GOT3 (cell line): ENCODE measurements at regions not wholly inside any gene's neighbourhood (a gene's known extent, or its start where the extent isn't known, plus 50 kb on each side); places are given as distances from the start of the nearest gene placed in this dataset.
"Not testable (repeated sequence)": the region's sequence is repeated elsewhere in the genome, so short reads cannot be mapped to it uniquely, and the experiment has no call there.

Source experiments
- DNase-seq: peaks from one replicate; lab custom pipeline; 2025; ENCODE audit warnings: mixed read lengths; lab: John Stamatoyannopoulos, UW

GRCh38 chr10:6737080-6737641 is 157.1 kb upstream of the PRKCQ start:
- DNase-seq = no peak

GRCh38 chr10:6734286-6734685 is 154.2 kb upstream of the PRKCQ start:
- DNase-seq = no peak

DNA sequence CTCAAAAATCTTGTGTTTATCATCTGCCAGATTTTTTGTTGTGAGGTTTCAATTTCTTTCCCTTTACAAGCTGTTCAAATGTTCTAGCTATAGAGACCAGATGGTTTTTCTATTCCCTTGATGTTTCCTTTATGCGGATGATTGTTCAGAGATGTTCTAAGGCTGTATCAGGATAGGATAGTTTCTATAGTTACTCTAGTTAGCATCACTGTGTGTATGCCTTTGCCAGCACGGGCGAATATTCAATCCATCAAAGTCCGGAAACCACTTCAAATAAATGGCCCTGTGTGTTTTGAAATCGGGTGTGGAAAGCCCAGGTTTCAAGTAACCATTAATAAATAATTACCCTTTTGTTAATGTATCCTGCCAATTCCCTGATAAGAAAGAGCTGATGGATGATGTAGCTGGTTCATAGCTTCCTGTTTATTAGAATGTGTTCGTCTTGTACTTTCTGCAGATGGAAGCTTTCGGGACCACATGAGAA is 149.8 kb upstream of the PRKCQ start:
- no peak for DNase-seq

DNA sequence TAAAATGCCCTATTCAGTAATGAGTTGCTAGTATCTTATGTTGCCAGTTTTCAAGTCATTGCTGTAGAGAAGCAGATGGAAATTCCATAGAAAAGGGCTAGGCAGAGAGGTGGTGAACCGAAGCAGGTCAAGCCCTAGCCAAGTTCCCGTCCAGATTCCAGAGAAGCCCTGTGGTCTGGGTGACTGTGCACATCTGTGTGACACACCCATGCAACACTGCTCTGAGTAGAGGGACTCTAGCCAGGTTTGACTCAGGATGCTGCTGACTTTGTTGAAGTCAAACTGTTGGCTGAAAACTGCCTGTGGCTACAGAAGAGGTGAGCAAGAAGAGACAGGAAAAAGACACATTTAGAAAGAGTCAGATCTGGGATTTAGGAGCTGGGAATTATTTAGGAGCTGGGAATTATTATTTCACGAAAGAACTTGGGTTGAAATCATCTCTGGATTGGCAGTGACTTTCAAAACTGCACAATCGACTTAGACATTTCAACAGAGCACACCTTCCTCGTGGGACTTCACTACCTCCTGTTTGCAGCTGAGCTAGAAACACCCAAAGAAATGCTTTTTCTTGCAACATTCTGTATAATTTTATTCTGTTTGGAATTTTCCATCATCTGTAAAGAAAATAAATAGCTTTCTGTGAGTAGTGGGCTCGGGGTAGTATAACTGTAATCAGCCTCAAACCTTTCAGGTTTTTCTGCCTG is 149.1 kb upstream of the PRKCQ start:
- DNase-seq = no peak

GRCh38 chr10:6726924-6727323 is 146.8 kb upstream of the PRKCQ start:
- no peak for DNase-seq

GRCh38 chr10:6722616-6723004 is 142.5 kb upstream of the PRKCQ start:
- DNase-seq = no peak

- DNase-seq = no peak
Observed at GRCh38 chr10:6721964-6722615, 142.0 kb upstream of the PRKCQ start.

- DNase-seq = no peak
Observed at GRCh38 chr10:6721480-6721879, 141.4 kb upstream of the PRKCQ start.

DNA sequence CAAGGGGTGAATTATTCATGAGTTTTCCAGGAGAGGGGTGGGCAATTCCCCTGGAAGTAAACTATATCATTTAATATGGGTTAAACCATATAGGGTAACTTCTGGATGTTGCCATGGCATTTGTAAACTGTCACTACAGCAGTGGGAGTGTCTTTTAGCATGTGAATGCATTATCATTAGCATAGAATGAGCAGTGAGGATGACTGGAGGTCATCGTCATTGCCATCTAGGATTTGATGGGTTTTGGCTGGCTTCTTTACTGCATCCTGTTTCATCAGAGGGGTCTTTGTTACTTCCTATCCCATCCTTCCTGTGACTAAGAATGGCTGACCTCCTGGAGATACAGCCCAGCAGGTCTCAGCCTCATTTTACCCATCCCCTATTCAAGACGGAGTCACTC is 139.5 kb upstream of the PRKCQ start:
- DNase-seq = no peak

GRCh38 chr10:6718550-6718949 is 138.5 kb upstream of the PRKCQ start:
- DNase-seq = no peak

DNA sequence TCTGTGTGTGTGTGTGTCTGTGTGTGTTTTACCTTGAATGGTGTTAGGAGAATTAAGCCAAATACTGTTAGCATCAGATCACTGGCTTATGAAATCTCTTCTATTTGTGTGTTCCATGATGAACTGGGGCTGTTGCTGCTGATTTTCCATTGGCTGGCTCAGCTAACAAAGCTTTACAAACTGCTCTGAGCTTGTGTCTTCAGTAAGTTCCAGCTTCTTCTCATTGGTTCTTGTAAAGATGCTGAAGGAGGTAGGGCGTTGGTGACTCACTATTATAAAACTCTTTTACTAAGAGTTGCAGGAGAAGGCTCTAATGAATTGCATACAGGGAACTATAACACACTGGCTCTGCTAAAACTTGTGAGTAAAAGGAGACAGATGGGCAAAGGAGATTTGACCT is 136.4 kb upstream of the PRKCQ start:
- no peak for DNase-seq

- DNase-seq = no peak
Observed at GRCh38 chr10:6713716-6714115, 133.6 kb upstream of the PRKCQ start.

DNA sequence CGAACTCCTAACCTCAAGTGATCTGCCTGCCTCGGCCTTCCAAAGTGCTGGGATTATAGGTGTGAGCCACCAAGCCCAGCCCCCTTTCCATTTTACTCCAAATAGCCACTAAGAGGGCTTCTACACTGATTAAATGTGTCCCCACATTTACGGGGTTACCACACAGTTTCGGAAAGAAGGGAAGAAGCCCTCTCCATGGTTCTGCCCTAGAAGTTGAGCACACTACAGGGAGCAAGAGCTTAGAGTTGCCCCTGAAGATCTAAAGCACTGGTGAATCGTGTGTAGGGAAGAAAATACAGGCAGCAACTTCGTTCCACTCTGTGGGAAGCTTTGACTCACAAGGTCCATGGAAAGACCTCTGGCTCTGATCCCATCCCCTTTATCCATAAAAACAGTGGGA is 133.0 kb upstream of the PRKCQ start:
- DNase-seq = no peak

GRCh38 chr10:6711881-6712280 is 131.8 kb upstream of the PRKCQ start:
- DNase-seq = no peak

DNA sequence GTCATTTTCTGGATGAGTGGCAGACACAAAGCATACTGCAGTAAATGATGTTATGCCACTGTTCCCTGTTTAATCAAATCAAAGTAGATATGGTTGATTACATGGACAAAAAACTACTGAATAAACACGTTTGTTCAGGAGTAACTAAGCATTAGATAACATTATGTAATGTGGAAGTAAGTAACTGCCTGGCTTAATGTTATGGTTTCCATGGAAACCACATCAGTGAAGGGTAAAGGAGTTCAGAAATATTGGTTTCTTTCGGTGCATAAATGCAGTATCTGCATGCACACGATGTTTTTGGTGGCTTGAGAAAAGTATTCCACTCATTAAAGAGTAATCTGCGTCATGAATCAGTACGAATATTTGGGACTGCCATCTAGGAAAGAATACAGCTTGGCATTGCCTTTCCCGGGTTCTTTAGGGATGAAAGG is 131.3 kb upstream of the PRKCQ start:
- no peak for DNase-seq

DNA sequence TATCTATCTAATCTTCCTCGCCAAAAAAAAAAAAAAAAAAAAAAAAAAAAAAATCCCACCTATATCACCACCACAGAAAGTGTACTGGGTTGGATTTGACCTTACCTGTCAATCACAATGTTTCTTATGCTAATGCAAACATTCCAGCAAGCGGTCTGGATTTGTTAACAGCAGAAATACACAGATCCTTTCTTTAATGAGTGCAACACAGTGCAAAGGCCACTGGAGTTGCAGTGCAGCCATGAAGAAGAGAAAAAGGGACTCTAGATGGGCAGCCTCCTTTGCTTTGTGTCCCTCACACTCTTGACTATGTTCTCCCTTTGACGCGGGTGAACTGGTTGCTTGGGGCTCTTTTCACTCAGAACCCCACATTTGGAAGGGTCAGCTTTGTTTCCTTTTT is 127.3 kb upstream of the PRKCQ start:
- DNase-seq = no peak

DNA sequence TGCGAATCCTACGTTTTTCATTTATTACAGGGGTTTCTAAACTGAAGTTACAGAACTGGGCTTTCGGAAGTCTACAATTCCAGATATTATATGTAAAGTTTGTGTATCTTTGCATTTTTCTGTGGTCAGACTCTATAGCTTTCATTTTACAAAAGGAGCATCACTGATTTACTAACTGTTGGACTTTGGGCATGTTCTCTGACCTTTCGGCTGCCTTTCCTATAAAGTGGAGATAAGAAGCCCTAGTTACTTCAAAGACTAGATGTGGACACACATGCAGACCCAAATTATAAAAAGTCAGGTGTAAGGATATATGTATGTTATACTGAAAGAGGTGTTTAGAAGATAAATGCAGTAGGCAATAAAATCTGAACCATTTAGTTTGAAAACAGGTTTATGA is 126.6 kb upstream of the PRKCQ start:
- no peak for DNase-seq

GRCh38 chr10:6704896-6705295 is 124.8 kb upstream of the PRKCQ start:
- DNase-seq = no peak

DNA sequence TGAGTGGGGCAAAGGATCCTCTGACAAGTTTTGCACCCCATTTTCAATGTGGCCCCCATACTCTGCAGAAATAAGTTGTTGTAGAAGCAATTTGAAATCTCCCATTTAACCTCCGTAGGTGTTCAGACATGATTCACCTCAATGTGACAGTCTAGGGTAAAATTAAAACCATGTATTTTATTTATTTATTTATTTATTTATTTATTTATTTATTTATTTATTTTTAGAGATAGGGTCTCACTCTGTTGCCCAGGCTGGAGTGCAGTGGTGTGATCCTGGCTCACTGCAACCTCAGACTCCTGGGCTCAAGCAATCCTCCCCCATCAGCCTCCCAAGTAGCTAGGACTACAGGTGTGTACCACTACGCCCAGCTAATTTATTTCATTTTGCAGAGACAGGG is 122.8 kb upstream of the PRKCQ start:
- not testable (repeated sequence) for DNase-seq

- DNase-seq = no peak
Observed at GRCh38 chr10:6702030-6702429, 122.0 kb upstream of the PRKCQ start.

DNA sequence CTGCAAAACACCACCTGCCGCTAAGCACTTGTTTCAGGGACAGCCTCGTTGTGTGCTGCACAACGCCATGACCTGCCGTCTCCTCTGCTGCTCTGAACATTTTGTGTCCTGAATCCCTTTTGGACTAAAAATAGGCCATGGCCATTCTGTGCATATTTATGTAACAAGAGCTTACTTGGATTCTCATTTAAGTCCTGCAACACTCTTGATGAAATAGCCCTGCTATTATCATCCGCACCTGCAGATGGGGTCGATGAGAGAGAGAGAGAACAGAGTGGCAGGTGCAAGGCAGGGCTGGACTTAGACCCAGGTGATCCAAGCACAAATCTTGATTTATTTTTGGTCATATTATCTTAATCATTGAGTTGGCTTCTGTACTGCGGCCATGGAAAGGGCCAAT is 121.2 kb upstream of the PRKCQ start:
- DNase-seq = no peak

DNA sequence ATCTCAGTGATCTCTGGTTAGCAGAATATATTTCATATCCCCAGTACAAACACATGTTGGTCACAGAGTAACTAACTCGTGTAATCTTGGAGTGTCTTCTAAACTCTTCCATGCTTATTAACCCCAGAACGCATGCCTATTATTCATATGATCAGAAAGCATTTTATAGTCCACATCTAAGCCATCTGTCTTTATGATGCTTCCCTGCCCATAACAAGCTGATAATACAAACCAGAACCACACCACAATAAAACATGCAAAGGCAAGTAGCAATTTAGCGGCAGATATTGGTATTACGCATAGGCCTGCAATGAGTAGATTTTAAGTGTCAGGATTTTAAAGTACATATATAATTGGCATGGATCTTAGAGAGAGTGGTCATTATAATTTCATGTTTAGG is 120.0 kb upstream of the PRKCQ start:
- DNase-seq = no peak

- DNase-seq = no peak
Observed at GRCh38 chr10:6699336-6699735, 119.3 kb upstream of the PRKCQ start.

DNA sequence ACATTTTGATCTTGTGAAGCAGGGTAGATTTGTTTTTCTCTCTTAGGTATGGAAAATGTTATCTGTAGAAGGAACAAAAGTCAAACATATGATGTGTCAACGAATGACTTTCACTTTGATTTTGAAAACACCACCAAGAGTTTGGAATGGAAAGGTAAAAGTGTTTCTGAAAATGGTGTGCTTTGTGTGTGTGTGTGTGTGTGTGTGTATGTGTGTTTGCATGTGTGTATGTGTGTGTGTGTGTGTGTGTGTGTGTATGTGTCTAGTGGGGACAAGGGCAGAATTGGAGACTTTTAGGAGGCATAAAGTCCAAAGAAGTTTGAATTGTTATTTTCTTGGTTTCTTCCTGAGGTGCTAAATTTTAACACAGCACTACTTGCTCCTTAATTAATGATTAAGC is 115.4 kb upstream of the PRKCQ start:
- no peak for DNase-seq
